Smooth muscle cell (in vitro differentiated cells): ENCODE measurements at regions not wholly inside any gene's neighbourhood (a gene's known extent, or its start where the extent isn't known, plus 50 kb on each side); places are given as distances from the start of the nearest gene placed in this dataset.

Experiments used
- DNase-seq: peaks from one replicate; lab custom pipeline; 2025; ENCODE audit not compliant: unreplicated experiment; lab: John Stamatoyannopoulos, UW
- H2AFZ ChIP-seq: fragments of 200-600 bp; sonication (generic); 2 replicates; pipeline ENCODE4 v1.6.0; 2016; ENCODE audit warnings: antibody characterized with exemption, low read depth, mild to moderate bottlenecking
- H3F3A ChIP-seq: fragments of 200-600 bp; sonication (generic); 2 replicates; pipeline ENCODE4 v1.6.0; 2017; ENCODE audit warnings: antibody characterized with exemption, low read depth
- H3K27ac ChIP-seq: fragments of 200-600 bp; sonication (generic); 2 replicates; pipeline ENCODE4 v1.5.1; 2016; ENCODE audit warnings: low read depth, mild to moderate bottlenecking
- H3K27me3 ChIP-seq: fragments of 200-600 bp; sonication (generic); 2 replicates; pipeline ENCODE4 v1.6.1; 2016; ENCODE audit warnings: low read depth, mild to moderate bottlenecking
- H3K36me3 ChIP-seq: fragments of 200-600 bp; sonication (generic); 2 replicates; pipeline ENCODE4 v1.5.1; 2016; ENCODE audit warnings: low read depth
- H3K4me1 ChIP-seq: fragments of 200-600 bp; sonication (generic); 2 replicates; pipeline ENCODE4 v1.5.1; 2016; ENCODE audit warnings: low read depth
- H3K4me2 ChIP-seq: fragments of 200-600 bp; sonication (generic); 2 replicates; pipeline ENCODE4 v1.6.0; 2016; ENCODE audit warnings: mild to moderate bottlenecking
- H3K4me3 ChIP-seq: fragments of 200-600 bp; sonication (generic); 2 replicates; pipeline ENCODE4 v1.5.1; 2016; ENCODE audit warnings: mild to moderate bottlenecking
- H3K79me2 ChIP-seq: fragments of 200-600 bp; sonication (generic); 2 replicates; pipeline ENCODE4 v1.6.0; 2016; ENCODE audit warnings: low read depth, mild to moderate bottlenecking
- H3K9ac ChIP-seq: fragments of 200-600 bp; sonication (generic); 2 replicates; pipeline ENCODE4 v1.6.0; 2016; ENCODE audit warnings: low read depth
- H3K9me3 ChIP-seq: fragments of 200-600 bp; sonication (generic); replicated peaks from 2 replicates; pipeline ENCODE4 v1.5.1; 2016; ENCODE audit warnings: low read depth
- H4K20me1 ChIP-seq: fragments of 200-600 bp; sonication (generic); 2 replicates; pipeline ENCODE4 v1.6.0; 2016; ENCODE audit warnings: low read depth
- CTCF ChIP-seq: fragments of 200-600 bp; sonication (generic); IDR thresholded peaks from 2 replicates; pipeline ENCODE4 v1.5.1; 2017; ENCODE audit warnings: borderline replicate concordance, mild to moderate bottlenecking, antibody characterized with exemption; ENCODE audit not compliant: insufficient read depth, poor library complexity, severe bottlenecking
- WGBS: methylation state at CpG from one replicate; pipeline ENCODE4 v1.1.7; 2016; ENCODE audit warnings: low lambda C conversion rate; 5-methylcytosine and 5-hydroxymethylcytosine counted together

GRCh38 chr4:159764343-159764952 lies 661.6 kb downstream of the RAPGEF2 start:
- H4K20me1 ChIP-seq: no peaks in the 10 kb centered on the region
- H3K9ac ChIP-seq: no peak overlapping the region
- no peaks in the 10 kb centered on the region for H3K9me3 ChIP-seq
- H3F3A ChIP-seq: no peaks in the 10 kb centered on the region
- no peaks in the 10 kb centered on the region for H3K79me2 ChIP-seq
- no peak for DNase-seq
- no peak overlapping the region for H3K4me3 ChIP-seq
- no peaks in the 10 kb centered on the region for H3K36me3 ChIP-seq
- 40% methylated on average over 5 of the region's 5 CpGs for WGBS
- H3K27me3 ChIP-seq: no peaks in the 10 kb centered on the region
- H2AFZ ChIP-seq: peak overlapping the region; percentile 9
- peak; percentile 69 for TF ChIP-seq CTCF
- H3K4me1 ChIP-seq: peaks cover 9% of the 10 kb centered on the region
- peak overlapping the region; percentile 25 for H3K4me2 ChIP-seq
- H3K27ac ChIP-seq: no peak overlapping the region

GRCh38 chr4:159765382-159765781 lies 662.5 kb downstream of the RAPGEF2 start:
- H3K4me3 ChIP-seq: no peak overlapping the region
- no peak for TF ChIP-seq CTCF
- H3K4me2 ChIP-seq: no peak overlapping the region
- H3K36me3 ChIP-seq: no peaks in the 10 kb centered on the region
- H3K9me3 ChIP-seq: no peaks in the 10 kb centered on the region
- H3K27ac ChIP-seq: no peak overlapping the region
- no peaks in the 10 kb centered on the region for H3K27me3 ChIP-seq
- 97% methylated on average over 1 of the region's 1 CpG for WGBS
- H3K79me2 ChIP-seq: no peaks in the 10 kb centered on the region
- no peak for DNase-seq
- H3F3A ChIP-seq: no peaks in the 10 kb centered on the region
- no peaks in the 10 kb centered on the region for H4K20me1 ChIP-seq
- no peak overlapping the region for H3K9ac ChIP-seq
- no peak overlapping the region for H2AFZ ChIP-seq
- peaks cover 9% of the 10 kb centered on the region for H3K4me1 ChIP-seq

- H3K4me2 ChIP-seq: no peak overlapping the region
- no peak overlapping the region for H3K9ac ChIP-seq
- no peaks in the 10 kb centered on the region for H3K27me3 ChIP-seq
- no peaks in the 10 kb centered on the region for H4K20me1 ChIP-seq
- H3K4me1 ChIP-seq: peaks cover 9% of the 10 kb centered on the region
- no peak for TF ChIP-seq CTCF
- H3K36me3 ChIP-seq: no peaks in the 10 kb centered on the region
- H2AFZ ChIP-seq: no peak overlapping the region
- no peak for DNase-seq
- no peaks in the 10 kb centered on the region for H3K9me3 ChIP-seq
- H3K4me3 ChIP-seq: no peak overlapping the region
- H3F3A ChIP-seq: no peaks in the 10 kb centered on the region
- H3K27ac ChIP-seq: no peak overlapping the region
- no peaks in the 10 kb centered on the region for H3K79me2 ChIP-seq
- WGBS: 82% methylated on average over 7 of the region's 7 CpGs
These were observed 663.4 kb downstream of the RAPGEF2 start for GRCh38 chr4:159766241-159766640.

GRCh38 chr4:159767406-159767805 lies 664.5 kb downstream of the RAPGEF2 start:
- Histone ChIP-seq H3K4me3 (no peak overlapping the region), H3K4me2 (peak overlapping the region; percentile 39), H3K27ac (peak overlapping the region; percentile 73), H4K20me1 (no peaks in the 10 kb centered on the region), H3F3A (no peaks in the 10 kb centered on the region), H2AFZ (peak overlapping the region; percentile 27), H3K27me3 (no peaks in the 10 kb centered on the region), H3K9ac (no peak overlapping the region), H3K9me3 (no peaks in the 10 kb centered on the region), H3K4me1 (peaks cover 9% of the 10 kb centered on the region), H3K36me3 (no peaks in the 10 kb centered on the region), H3K79me2 (no peaks in the 10 kb centered on the region)
- no peak for TF ChIP-seq CTCF
- no peak for DNase-seq
